DMS53 treated with DMSO at 0.1 percent for 48 hours (cell line): ENCODE measurements at regions not wholly inside any gene's neighbourhood (a gene's known extent, or its start where the extent isn't known, plus 50 kb on each side); places are given as distances from the start of the nearest gene placed in this dataset.
"Not testable (repeated sequence)": the region's sequence is repeated elsewhere in the genome, so short reads cannot be mapped to it uniquely, and the experiment has no call there.

ENCODE experiments used
- DNase-seq: peaks from one replicate; lab custom pipeline; 2025; ENCODE audit not compliant: unreplicated experiment; lab: John Stamatoyannopoulos, UW

- DNase-seq, result peak; percentile 87
Measured at GRCh38 chr1:47593013-47593568, 155.2 kb downstream of the FOXD2 start.

GRCh38 chr1:47593598-47594285 is 155.9 kb downstream of the FOXD2 start:
- no peak for DNase-seq

- DNase-seq, result no peak
Measured at GRCh38 chr1:47594627-47595026, 156.8 kb downstream of the FOXD2 start.

- DNase-seq, result no peak
Measured at GRCh38 chr1:47596328-47596727, 158.5 kb downstream of the FOXD2 start.

- no peak for DNase-seq
Measured at GRCh38 chr1:47598357-47598756, 160.5 kb downstream of the FOXD2 start.

GRCh38 chr1:47599777-47600176 is 161.9 kb downstream of the FOXD2 start:
- DNase-seq, result no peak

- DNase-seq, result not testable (repeated sequence)
Measured at GRCh38 chr1:47602491-47602890, 164.6 kb downstream of the FOXD2 start.

- DNase-seq, result not testable (repeated sequence)
Measured at GRCh38 chr1:47604869-47605268, 167.0 kb downstream of the FOXD2 start.

- no peak for DNase-seq
Measured at GRCh38 chr1:47608296-47608875, 170.5 kb downstream of the FOXD2 start.

GRCh38 chr1:47611992-47612391 is 174.1 kb downstream of the FOXD2 start:
- DNase-seq, result peak; percentile 22

GRCh38 chr1:47612819-47613218 is 175.0 kb downstream of the FOXD2 start:
- DNase-seq, result no peak

- no peak for DNase-seq
Measured at GRCh38 chr1:47616036-47616435, 178.2 kb downstream of the FOXD2 start.

GRCh38 chr1:47616906-47617305 is 179.1 kb downstream of the FOXD2 start:
- DNase-seq, result no peak

- no peak for DNase-seq
Measured at GRCh38 chr1:47617381-47618221, 179.8 kb downstream of the FOXD2 start.

- DNase-seq, result no peak
Measured at GRCh38 chr1:47618222-47618720, 180.4 kb downstream of the FOXD2 start.

GRCh38 chr1:47618830-47619229 is 181.0 kb downstream of the FOXD2 start:
- DNase-seq, result no peak

- no peak for DNase-seq
Measured at GRCh38 chr1:47621483-47621882, 183.6 kb downstream of the FOXD2 start.

- DNase-seq, result no peak
Measured at GRCh38 chr1:47621977-47622376, 184.1 kb downstream of the FOXD2 start.

GRCh38 chr1:47622776-47623556 is 185.1 kb downstream of the FOXD2 start:
- no peak for DNase-seq

GRCh38 chr1:47623557-47623940 is 185.7 kb downstream of the FOXD2 start:
- no peak for DNase-seq

- DNase-seq, result peak; percentile 53
Measured at GRCh38 chr1:47624531-47624930, 186.7 kb downstream of the FOXD2 start.
